Activated naive CD4-positive, alpha-beta T cell treated with anti-CD3 and anti-CD28 coated beads, Interleukin-2, amount 50 U/mL, for 72 hours (primary cell): ENCODE measurements at regions not wholly inside any gene's neighbourhood (a gene's known extent, or its start where the extent isn't known, plus 50 kb on each side); places are given as distances from the start of the nearest gene placed in this dataset.

Source experiments
- ATAC-seq, 2 donors: fragments of 150-1000 bp; cut with Tn5 transposase; 2 replicates each; pipeline ENCODE4 v1.10.0; 2021; ENCODE audit warnings: mild to moderate bottlenecking in 2 of 2, moderate library complexity in 2 of 2
- DNase-seq, 2 donors: peaks; one replicate each; pipeline ENCODE4 v3.0.0; 2021 to 2022; ENCODE audit warnings: low spot score in 2 of 2
- H3K27ac Mint-ChIP-seq, 2 donors: one replicate each; pipeline ENCODE4 v1.8.0; 2022; ENCODE audit warnings: mild to moderate bottlenecking in 2 of 2, mixed read lengths in 2 of 2
- H3K36me3 Mint-ChIP-seq, 2 donors: one replicate each; pipeline ENCODE4 v1.8.0; 2022; ENCODE audit warnings: mixed read lengths in 2 of 2
- H3K9me3 Mint-ChIP-seq, 2 donors: one replicate each; pipeline ENCODE4 v1.8.0; 2022; ENCODE audit warnings: mixed read lengths in 2 of 2

- ATAC-seq: no peak
- H3K36me3 Mint-ChIP-seq: no peaks in the 10 kb centered on the region
- no peaks in the 10 kb centered on the region for H3K9me3 Mint-ChIP-seq
Measured at GRCh38 chr10:21315645-21316220, 209.7 kb downstream of the SKIDA1 start.

GRCh38 chr10:21314906-21315644 is 210.4 kb downstream of the SKIDA1 start:
- Mint-ChIP-seq H3K27ac (no peak overlapping the region), H3K9me3 (no peaks in the 10 kb centered on the region), H3K36me3 (no peaks in the 10 kb centered on the region)
- DNase-seq: no peak
- no peak for ATAC-seq

More at GRCh38 chr10:21315645-21316220, 209.7 kb downstream of the SKIDA1 start:
- DNase-seq: no peak
- H3K27ac Mint-ChIP-seq: no peak overlapping the region

- no peak overlapping the region for H3K27ac Mint-ChIP-seq
Measured at GRCh38 chr10:21314111-21314626, 211.3 kb downstream of the SKIDA1 start.

GRCh38 chr10:21313691-21314090 is 211.8 kb downstream of the SKIDA1 start:
- Mint-ChIP-seq H3K36me3 (no peaks in the 10 kb centered on the region), H3K9me3 (no peaks in the 10 kb centered on the region), H3K27ac (no peak overlapping the region)
- ATAC-seq (no peak), DNase-seq (no peak)

More at GRCh38 chr10:21314111-21314626, 211.3 kb downstream of the SKIDA1 start:
- ATAC-seq: no peak
- Mint-ChIP-seq H3K36me3 (no peaks in the 10 kb centered on the region), H3K9me3 (no peaks in the 10 kb centered on the region)
- no peak for DNase-seq

GRCh38 chr10:21311426-21311825 is 214.1 kb downstream of the SKIDA1 start:
- ATAC-seq: no peak

GRCh38 chr10:21309427-21309826 is 216.1 kb downstream of the SKIDA1 start:
- no peaks in the 10 kb centered on the region for H3K9me3 Mint-ChIP-seq
- no peak for DNase-seq

More at GRCh38 chr10:21311426-21311825, 214.1 kb downstream of the SKIDA1 start:
- Mint-ChIP-seq H3K27ac (no peak overlapping the region), H3K9me3 (no peaks in the 10 kb centered on the region), H3K36me3 (no peaks in the 10 kb centered on the region)
- no peak for DNase-seq

GRCh38 chr10:21308946-21309345 is 216.5 kb downstream of the SKIDA1 start:
- no peak for DNase-seq
- H3K9me3 Mint-ChIP-seq: no peaks in the 10 kb centered on the region
- no peaks in the 10 kb centered on the region for H3K36me3 Mint-ChIP-seq
- no peak for ATAC-seq
- H3K27ac Mint-ChIP-seq: no peak overlapping the region

More at GRCh38 chr10:21309427-21309826, 216.1 kb downstream of the SKIDA1 start:
- no peak for ATAC-seq
- no peaks in the 10 kb centered on the region for H3K36me3 Mint-ChIP-seq
- no peak overlapping the region for H3K27ac Mint-ChIP-seq

- no peak for DNase-seq
- H3K27ac Mint-ChIP-seq: no peak overlapping the region
- ATAC-seq: no peak
- H3K9me3 Mint-ChIP-seq: no peaks in the 10 kb centered on the region
- H3K36me3 Mint-ChIP-seq: no peaks in the 10 kb centered on the region
Measured at GRCh38 chr10:21308018-21308417, 217.5 kb downstream of the SKIDA1 start.

- H3K9me3 Mint-ChIP-seq: no peaks in the 10 kb centered on the region
- DNase-seq: no peak
- no peaks in the 10 kb centered on the region for H3K36me3 Mint-ChIP-seq
- ATAC-seq: no peak
- no peak overlapping the region for H3K27ac Mint-ChIP-seq
Measured at GRCh38 chr10:21304608-21305007, 220.9 kb downstream of the SKIDA1 start.

GRCh38 chr10:21304198-21304597 is 221.3 kb downstream of the SKIDA1 start:
- ATAC-seq (no peak), DNase-seq (no peak)
- Mint-ChIP-seq H3K9me3 (no peaks in the 10 kb centered on the region), H3K36me3 (no peaks in the 10 kb centered on the region), H3K27ac (no peak overlapping the region)

- DNase-seq (no peak), ATAC-seq (no peak)
- Mint-ChIP-seq H3K36me3 (no peaks in the 10 kb centered on the region), H3K27ac (no peak overlapping the region), H3K9me3 (no peaks in the 10 kb centered on the region)
Measured at GRCh38 chr10:21300551-21300950, 224.9 kb downstream of the SKIDA1 start.

- ATAC-seq (no peak), DNase-seq (no peak)
- Mint-ChIP-seq H3K27ac (no peak overlapping the region), H3K36me3 (no peaks in the 10 kb centered on the region), H3K9me3 (no peaks in the 10 kb centered on the region)
Measured at GRCh38 chr10:21299330-21299729, 226.2 kb downstream of the SKIDA1 start.

GRCh38 chr10:21298701-21299100 is 226.8 kb downstream of the SKIDA1 start:
- no peak for DNase-seq
- ATAC-seq: no peak
- Mint-ChIP-seq H3K27ac (no peak overlapping the region), H3K36me3 (no peaks in the 10 kb centered on the region), H3K9me3 (no peaks in the 10 kb centered on the region)

- no peak for DNase-seq
- no peak overlapping the region for H3K27ac Mint-ChIP-seq
- no peaks in the 10 kb centered on the region for H3K36me3 Mint-ChIP-seq
- ATAC-seq: no peak
- H3K9me3 Mint-ChIP-seq: no peaks in the 10 kb centered on the region
Measured at GRCh38 chr10:21297603-21298383, 227.7 kb downstream of the SKIDA1 start.

- no peaks in the 10 kb centered on the region for H3K36me3 Mint-ChIP-seq
- DNase-seq (no peak), ATAC-seq (no peak)
- H3K9me3 Mint-ChIP-seq: no peaks in the 10 kb centered on the region
- H3K27ac Mint-ChIP-seq: no peak overlapping the region
Measured at GRCh38 chr10:21296575-21297355, 228.7 kb downstream of the SKIDA1 start.

- ATAC-seq (no peak), DNase-seq (no peak)
- H3K36me3 Mint-ChIP-seq: no peaks in the 10 kb centered on the region
- H3K27ac Mint-ChIP-seq: no peak overlapping the region
- H3K9me3 Mint-ChIP-seq: no peaks in the 10 kb centered on the region
Measured at GRCh38 chr10:21293518-21294356, 231.7 kb downstream of the SKIDA1 start.
